ENCODE measurements at regions not wholly inside any gene's neighbourhood (a gene's known extent, or its start where the extent isn't known, plus 50 kb on each side); places are given as distances from the start of the nearest gene placed in this dataset.

GRCh38 chr22:44411226-44412135, 86.6 kb downstream of the RTL6 start:
- ChIA-PET POLR2A (no interaction called here), CTCF (no interaction called here)
- peaks cover 6% of the 10 kb centered on the region for H3K9me3 Mint-ChIP-seq
- no peak overlapping the region for H3K4me3 Mint-ChIP-seq
- H3K27ac Mint-ChIP-seq: no peak overlapping the region
- intact Hi-C loops (cut with micrococcal nuclease): no loop called here
- no peaks in the 10 kb centered on the region for H3K36me3 Mint-ChIP-seq
- H3K4me1 Mint-ChIP-seq (ENCODE audit: low read depth): no peaks in the 10 kb centered on the region
- no peak for DNase-seq
- H3K27me3 Mint-ChIP-seq: peaks cover 1% of the 10 kb centered on the region

- no peak overlapping the region for H3K27ac Mint-ChIP-seq
- no peaks in the 10 kb centered on the region for H3K27me3 Mint-ChIP-seq
- intact Hi-C loops (cut with micrococcal nuclease): no loop called here
- H3K4me1 Mint-ChIP-seq (ENCODE audit: low read depth): no peaks in the 10 kb centered on the region
- no peaks in the 10 kb centered on the region for H3K36me3 Mint-ChIP-seq
- no peaks in the 10 kb centered on the region for H3K9me3 Mint-ChIP-seq
- CTCF ChIA-PET: no interaction called here
- POLR2A ChIA-PET: no interaction called here
- no peak for DNase-seq
- no peak overlapping the region for H3K4me3 Mint-ChIP-seq
These were observed 87.5 kb downstream of the RTL6 start for GRCh38 chr22:44410451-44410991.

- no peaks in the 10 kb centered on the region for H3K9me3 Mint-ChIP-seq
- no peak overlapping the region for H3K4me3 Mint-ChIP-seq
- intact Hi-C loops (cut with micrococcal nuclease): no loop called here
- H3K4me1 Mint-ChIP-seq (ENCODE audit: low read depth): no peaks in the 10 kb centered on the region
- H3K36me3 Mint-ChIP-seq: no peaks in the 10 kb centered on the region
- ChIA-PET POLR2A (no interaction called here), CTCF (no interaction called here)
- H3K27ac Mint-ChIP-seq: no peak overlapping the region
- H3K27me3 Mint-ChIP-seq: no peaks in the 10 kb centered on the region
- DNase-seq: no peak
These were observed 88.1 kb downstream of the RTL6 start for GRCh38 chr22:44409974-44410316.

- Mint-ChIP-seq H3K4me1 (ENCODE audit: low read depth) (no peaks in the 10 kb centered on the region), H3K36me3 (no peaks in the 10 kb centered on the region), H3K27me3 (no peaks in the 10 kb centered on the region), H3K9me3 (no peaks in the 10 kb centered on the region), H3K27ac (no peak overlapping the region), H3K4me3 (no peak overlapping the region)
- ChIA-PET CTCF (no interaction called here), POLR2A (no interaction called here)
- intact Hi-C loops (cut with micrococcal nuclease): no loop called here
- no peak for DNase-seq
These were observed 88.6 kb downstream of the RTL6 start for GRCh38 chr22:44409211-44409973.

GRCh38 chr22:44408829-44409192, 89.2 kb downstream of the RTL6 start:
- Mint-ChIP-seq H3K27ac (no peak overlapping the region), H3K9me3 (no peaks in the 10 kb centered on the region)
- intact Hi-C loops (cut with micrococcal nuclease): no loop called here

GRCh38 chr22:44407987-44408828, 89.8 kb downstream of the RTL6 start:
- DNase-seq: no peak
- Mint-ChIP-seq H3K4me1 (ENCODE audit: low read depth) (no peaks in the 10 kb centered on the region), H3K4me3 (no peak overlapping the region), H3K27ac (no peak overlapping the region), H3K27me3 (no peaks in the 10 kb centered on the region), H3K9me3 (no peaks in the 10 kb centered on the region), H3K36me3 (no peaks in the 10 kb centered on the region)
- POLR2A ChIA-PET: no interaction called here
- intact Hi-C loops (cut with micrococcal nuclease): no loop called here
- CTCF ChIA-PET: no interaction called here

More at GRCh38 chr22:44408829-44409192, 89.2 kb downstream of the RTL6 start:
- Mint-ChIP-seq H3K4me1 (ENCODE audit: low read depth) (no peaks in the 10 kb centered on the region), H3K36me3 (no peaks in the 10 kb centered on the region), H3K4me3 (no peak overlapping the region), H3K27me3 (no peaks in the 10 kb centered on the region)
- no peak for DNase-seq
- ChIA-PET POLR2A (no interaction called here), CTCF (no interaction called here)

GRCh38 chr22:44407171-44407986, 90.7 kb downstream of the RTL6 start:
- intact Hi-C loops (cut with micrococcal nuclease): no loop called here
- ChIA-PET POLR2A (no interaction called here), CTCF (interaction anchor here (0.5 kb wide), 1 partner anchor 91 kb away, joined by 3 read pairs; no protein-coding TSS in a partner anchor)
- Mint-ChIP-seq H3K4me3 (no peak overlapping the region), H3K36me3 (no peaks in the 10 kb centered on the region), H3K27ac (no peak overlapping the region), H3K27me3 (no peaks in the 10 kb centered on the region), H3K9me3 (no peaks in the 10 kb centered on the region), H3K4me1 (ENCODE audit: low read depth) (no peaks in the 10 kb centered on the region)
- no peak for DNase-seq

GRCh38 chr22:44406341-44407170, 91.5 kb downstream of the RTL6 start:
- CTCF ChIA-PET: interaction anchor here (0.5 kb wide), 1 partner anchor 91 kb away, joined by 3 read pairs; no protein-coding TSS in a partner anchor
- no peak overlapping the region for H3K27ac Mint-ChIP-seq
- intact Hi-C loops (cut with micrococcal nuclease): no loop called here

GRCh38 chr22:44405661-44406060, 92.4 kb downstream of the RTL6 start:
- H3K27me3 Mint-ChIP-seq: no peaks in the 10 kb centered on the region
- no peak overlapping the region for H3K4me3 Mint-ChIP-seq
- intact Hi-C loops (cut with micrococcal nuclease): no loop called here
- H3K27ac Mint-ChIP-seq: no peak overlapping the region
- no peak for DNase-seq
- H3K9me3 Mint-ChIP-seq: no peaks in the 10 kb centered on the region
- no peaks in the 10 kb centered on the region for H3K4me1 Mint-ChIP-seq (ENCODE audit: low read depth)
- ChIA-PET CTCF (no interaction called here), POLR2A (no interaction called here)
- no peaks in the 10 kb centered on the region for H3K36me3 Mint-ChIP-seq

More at GRCh38 chr22:44406341-44407170, 91.5 kb downstream of the RTL6 start:
- no peaks in the 10 kb centered on the region for H3K4me1 Mint-ChIP-seq (ENCODE audit: low read depth)
- H3K27me3 Mint-ChIP-seq: no peaks in the 10 kb centered on the region
- H3K4me3 Mint-ChIP-seq: no peak overlapping the region
- H3K36me3 Mint-ChIP-seq: no peaks in the 10 kb centered on the region
- no peak for DNase-seq
- H3K9me3 Mint-ChIP-seq: no peaks in the 10 kb centered on the region
- POLR2A ChIA-PET: no interaction called here

GRCh38 chr22:44404341-44405020, 91.7 kb upstream of the SHISAL1 start:
- ChIA-PET CTCF (no interaction called here), POLR2A (no interaction called here)
- Mint-ChIP-seq H3K27me3 (no peaks in the 10 kb centered on the region), H3K4me1 (ENCODE audit: low read depth) (no peaks in the 10 kb centered on the region), H3K36me3 (no peaks in the 10 kb centered on the region), H3K9me3 (no peaks in the 10 kb centered on the region), H3K27ac (no peak overlapping the region), H3K4me3 (no peak overlapping the region)
- intact Hi-C loops (cut with micrococcal nuclease): no loop called here
- DNase-seq: no peak

Data from activated CD4-positive, alpha-beta memory T cell treated with anti-CD3 and anti-CD28 coated beads for 36 hours (primary cell).